Loucy (cell line): ENCODE measurements at regions not wholly inside any gene's neighbourhood (a gene's known extent, or its start where the extent isn't known, plus 50 kb on each side); places are given as distances from the start of the nearest gene placed in this dataset.

Source experiments
- H2AFZ ChIP-seq: fragments of 200-600 bp; sonication (generic); 2 replicates; pipeline ENCODE4 v1.6.0; 2016; ENCODE audit warnings: antibody characterized with exemption, mild to moderate bottlenecking, low read length, moderate library complexity
- H3F3A ChIP-seq: fragments of 200-600 bp; 2 replicates; pipeline ENCODE4 v1.6.0; 2016; ENCODE audit warnings: antibody characterized with exemption, low read depth, mild to moderate bottlenecking
- H3K27me3 ChIP-seq: fragments of 200-600 bp; sonication (generic); 2 replicates; pipeline ENCODE4 v1.6.1; 2014; ENCODE audit warnings: low read length, mild to moderate bottlenecking; ENCODE audit not compliant: insufficient read depth, poor library complexity, severe bottlenecking
- H3K36me3 ChIP-seq: fragments of 200-600 bp; sonication (generic); 2 replicates; pipeline ENCODE4 v1.6.1; 2016; ENCODE audit warnings: low read length; ENCODE audit not compliant: insufficient read depth
- H3K4me1 ChIP-seq: fragments of 200-600 bp; sonication (generic); 2 replicates; pipeline ENCODE4 v1.5.1; 2014; ENCODE audit warnings: low read length, mild to moderate bottlenecking; ENCODE audit not compliant: insufficient read depth, poor library complexity, severe bottlenecking
- H3K4me2 ChIP-seq: fragments of 200-600 bp; sonication (generic); 2 replicates; pipeline ENCODE4 v1.6.0; 2014; ENCODE audit warnings: antibody characterized with exemption, low read length, low read depth, mild to moderate bottlenecking; ENCODE audit not compliant: poor library complexity, severe bottlenecking
- H3K4me3 ChIP-seq: fragments of 200-600 bp; sonication (generic); 2 replicates; pipeline ENCODE4 v1.5.1; 2014; ENCODE audit warnings: low read length, mild to moderate bottlenecking, mixed read lengths; ENCODE audit not compliant: poor library complexity, severe bottlenecking
- H3K79me2 ChIP-seq: fragments of 200-600 bp; sonication (generic); 2 replicates; pipeline ENCODE4 v1.6.1; 2014; ENCODE audit warnings: low read length; ENCODE audit not compliant: insufficient read depth
- H3K9ac ChIP-seq: fragments of 200-600 bp; sonication (generic); 2 replicates; pipeline ENCODE4 v1.6.0; 2014; ENCODE audit warnings: mild to moderate bottlenecking, low read depth, low read length, moderate library complexity; ENCODE audit not compliant: poor library complexity, severe bottlenecking
- H3K9me2 ChIP-seq: fragments of 200-600 bp; sonication (generic); replicated peaks from 2 replicates; pipeline ENCODE4 v1.6.1; 2016; ENCODE audit warnings: low read depth, low read length, mixed read lengths
- H3K9me3 ChIP-seq: fragments of 200-600 bp; sonication (generic); 2 replicates; pipeline ENCODE4 v1.6.1; 2014; ENCODE audit warnings: mild to moderate bottlenecking, antibody characterized with exemption, low read length, low read depth; ENCODE audit not compliant: insufficient read depth
- H4K20me1 ChIP-seq: fragments of 200-600 bp; sonication (generic); 2 replicates; pipeline ENCODE4 v1.6.0; 2014; ENCODE audit warnings: antibody characterized with exemption, low read length, mild to moderate bottlenecking; ENCODE audit not compliant: insufficient read depth, poor library complexity, severe bottlenecking
- EZH2phosphoT487 ChIP-seq: fragments of 200-600 bp; IDR thresholded peaks from 2 replicates; pipeline ENCODE4 v1.6.1; 2018; ENCODE audit warnings: antibody characterized with exemption, mild to moderate bottlenecking, moderate library complexity, borderline replicate concordance
- TF ChIP-seq, protein P1 (sequence below): fragments of 200-600 bp; sonication (generic); conservative IDR thresholded peaks from 2 replicates; pipeline ENCODE4 v1.5.1; 2014; ENCODE audit warnings: mild to moderate bottlenecking, antibody characterized with exemption, low read length

DNA sequence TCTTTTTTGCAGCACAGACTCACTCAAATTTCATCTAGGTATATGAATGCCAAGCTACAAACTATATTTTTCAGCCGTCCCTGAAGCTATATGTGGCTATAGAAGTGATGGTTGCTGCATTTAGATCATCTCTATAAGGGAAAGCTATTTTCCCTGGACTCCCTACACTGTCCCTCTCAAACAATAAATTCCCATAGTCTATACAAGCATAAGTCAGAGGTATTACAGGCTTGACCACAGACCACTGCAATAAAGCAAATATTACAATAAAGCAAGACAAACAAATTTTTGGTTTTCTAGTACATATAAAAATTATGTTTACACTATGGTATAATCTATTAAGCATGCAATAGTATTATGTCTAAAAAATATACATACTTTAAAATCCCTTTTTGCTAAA, 1015.5 kb upstream of the LRRN3 start:
- no peak overlapping the region for H2AFZ ChIP-seq
- H3K9ac ChIP-seq = no peak overlapping the region
- no peaks in the 10 kb centered on the region for H3K36me3 ChIP-seq
- H3K4me1 ChIP-seq = no peaks in the 10 kb centered on the region
- H3K79me2 ChIP-seq = no peaks in the 10 kb centered on the region
- no peaks in the 10 kb centered on the region for H3K27me3 ChIP-seq
- H3K9me3 ChIP-seq = no peaks in the 10 kb centered on the region
- no peaks in the 10 kb centered on the region for H4K20me1 ChIP-seq
- no peak for TF ChIP-seq EZH2phosphoT487
- TF ChIP-seq, protein P1, sequence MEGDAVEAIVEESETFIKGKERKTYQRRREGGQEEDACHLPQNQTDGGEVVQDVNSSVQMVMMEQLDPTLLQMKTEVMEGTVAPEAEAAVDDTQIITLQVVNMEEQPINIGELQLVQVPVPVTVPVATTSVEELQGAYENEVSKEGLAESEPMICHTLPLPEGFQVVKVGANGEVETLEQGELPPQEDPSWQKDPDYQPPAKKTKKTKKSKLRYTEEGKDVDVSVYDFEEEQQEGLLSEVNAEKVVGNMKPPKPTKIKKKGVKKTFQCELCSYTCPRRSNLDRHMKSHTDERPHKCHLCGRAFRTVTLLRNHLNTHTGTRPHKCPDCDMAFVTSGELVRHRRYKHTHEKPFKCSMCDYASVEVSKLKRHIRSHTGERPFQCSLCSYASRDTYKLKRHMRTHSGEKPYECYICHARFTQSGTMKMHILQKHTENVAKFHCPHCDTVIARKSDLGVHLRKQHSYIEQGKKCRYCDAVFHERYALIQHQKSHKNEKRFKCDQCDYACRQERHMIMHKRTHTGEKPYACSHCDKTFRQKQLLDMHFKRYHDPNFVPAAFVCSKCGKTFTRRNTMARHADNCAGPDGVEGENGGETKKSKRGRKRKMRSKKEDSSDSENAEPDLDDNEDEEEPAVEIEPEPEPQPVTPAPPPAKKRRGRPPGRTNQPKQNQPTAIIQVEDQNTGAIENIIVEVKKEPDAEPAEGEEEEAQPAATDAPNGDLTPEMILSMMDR = no peak
- no peaks in the 10 kb centered on the region; the same call in 1 of the 2 replicates for H3K9me2 ChIP-seq
- H3K4me3 ChIP-seq = no peak overlapping the region
- no peak overlapping the region for H3K4me2 ChIP-seq
- H3F3A ChIP-seq = no peaks in the 10 kb centered on the region

DNA sequence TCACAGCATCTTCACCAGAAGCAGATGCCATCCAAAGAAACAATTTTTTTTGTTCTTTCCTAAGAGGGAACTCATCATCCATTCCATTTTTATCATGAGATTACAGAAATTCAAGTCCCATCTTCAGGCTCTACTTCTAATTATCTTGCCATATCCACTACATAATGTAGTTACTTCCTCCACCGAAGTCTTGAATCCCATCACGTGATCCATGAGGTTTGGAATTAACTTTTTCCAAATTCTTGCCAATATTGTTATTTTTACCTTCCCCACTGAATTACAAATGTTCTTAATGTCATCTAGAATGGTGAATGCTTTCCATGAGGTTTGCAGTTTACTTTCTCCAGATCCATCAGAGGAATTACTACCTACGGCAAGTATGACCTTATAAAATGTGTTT, 1014.7 kb upstream of the LRRN3 start:
- Histone ChIP-seq H3K9me2 (no peaks in the 10 kb centered on the region; the same call in 1 of the 2 replicates), H3K79me2 (no peaks in the 10 kb centered on the region), H3K9me3 (no peaks in the 10 kb centered on the region), H3K4me3 (no peak overlapping the region), H3K4me1 (no peaks in the 10 kb centered on the region), H3F3A (no peaks in the 10 kb centered on the region), H4K20me1 (no peaks in the 10 kb centered on the region), H3K36me3 (no peaks in the 10 kb centered on the region), H3K27me3 (no peaks in the 10 kb centered on the region), H3K4me2 (no peak overlapping the region), H3K9ac (no peak overlapping the region), H2AFZ (no peak overlapping the region)
- TF ChIP-seq, protein P1 = no peak
- TF ChIP-seq EZH2phosphoT487 = no peak

DNA sequence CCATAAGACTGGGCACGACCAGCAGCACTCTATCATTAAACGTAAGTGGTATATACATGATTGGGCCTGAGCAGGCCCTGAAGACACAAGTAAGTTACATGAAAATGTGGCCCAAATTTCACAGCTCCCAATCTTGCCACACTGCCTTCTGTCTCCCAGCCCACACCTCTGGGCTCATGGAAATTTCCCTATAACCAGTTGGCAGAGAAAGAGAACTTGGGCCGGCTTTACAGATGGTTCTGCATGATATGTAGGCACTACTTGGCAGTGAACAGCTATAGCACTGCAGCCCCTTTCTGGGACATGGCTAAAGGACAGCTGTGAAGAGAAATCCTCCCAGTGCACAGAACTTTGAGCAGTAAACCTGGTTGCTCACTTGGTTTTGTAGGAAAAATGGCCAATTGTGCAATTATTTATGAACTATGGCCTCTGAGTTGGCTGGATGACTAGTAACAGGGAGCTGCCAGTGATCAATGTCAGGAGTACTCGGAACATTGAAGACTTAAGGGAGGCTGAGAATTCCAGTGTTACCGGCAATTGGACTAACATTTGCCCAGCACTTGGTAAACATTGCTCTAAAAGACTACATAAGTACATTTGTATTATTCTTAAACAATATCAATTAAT, 1006.6 kb upstream of the LRRN3 start:
- H3K9me3 ChIP-seq = no peaks in the 10 kb centered on the region
- H3F3A ChIP-seq = no peaks in the 10 kb centered on the region
- no peak for TF ChIP-seq EZH2phosphoT487
- TF ChIP-seq, protein P1 = no peak
- no peaks in the 10 kb centered on the region; the same call in 1 of the 2 replicates for H3K9me2 ChIP-seq
- H3K36me3 ChIP-seq = no peaks in the 10 kb centered on the region
- H2AFZ ChIP-seq = no peak overlapping the region
- H3K4me2 ChIP-seq = no peak overlapping the region
- no peak overlapping the region for H3K4me3 ChIP-seq
- H3K27me3 ChIP-seq = no peaks in the 10 kb centered on the region
- no peaks in the 10 kb centered on the region for H4K20me1 ChIP-seq
- no peaks in the 10 kb centered on the region for H3K4me1 ChIP-seq
- H3K79me2 ChIP-seq = no peaks in the 10 kb centered on the region
- H3K9ac ChIP-seq = no peak overlapping the region
